Ishikawa (cell line): ENCODE measurements at regions not wholly inside any gene's neighbourhood (a gene's known extent, or its start where the extent isn't known, plus 50 kb on each side); places are given as distances from the start of the nearest gene placed in this dataset.

Experiments used
- CEBPB ChIP-seq: IDR thresholded peaks from 2 replicates; pipeline ENCODE4 v1.6.1; 2012
- TAF1 ChIP-seq: IDR thresholded peaks from 2 replicates; pipeline ENCODE4 v1.6.1; 2012; ENCODE audit warnings: low read depth, mild to moderate bottlenecking
- TEAD4 ChIP-seq: IDR thresholded peaks from 2 replicates; pipeline ENCODE4 v1.6.1; 2012

DNA sequence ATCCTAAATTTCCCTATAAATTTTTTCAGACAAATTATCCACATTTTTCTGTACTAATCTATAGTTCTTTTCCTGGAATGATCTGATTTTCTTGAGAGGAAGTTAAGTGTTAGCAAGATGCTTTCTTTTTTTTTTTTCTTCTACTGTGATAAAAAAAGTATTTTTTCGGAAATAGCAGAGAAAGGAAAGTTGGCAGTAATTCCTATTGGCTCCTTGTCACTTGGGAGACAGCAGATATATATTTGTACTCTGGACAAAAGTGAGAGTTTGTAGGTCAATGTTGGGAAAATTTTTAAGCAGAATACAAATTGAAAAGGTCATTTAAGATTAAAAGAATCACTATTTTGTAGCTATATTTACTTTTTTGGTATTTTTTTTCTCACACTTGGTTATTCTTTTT, 635.7 kb upstream of the NRXN1 start:
- no peak for TF ChIP-seq TAF1
- TF ChIP-seq CEBPB: no peak
- no peak for TF ChIP-seq TEAD4
